Tibial nerve (tissue), 4 donors: ENCODE measurements at regions not wholly inside any gene's neighbourhood (a gene's known extent, or its start where the extent isn't known, plus 50 kb on each side); places are given as distances from the start of the nearest gene placed in this dataset.

Experiments
- DNase-seq, 2 donors: peaks; one replicate each; pipeline ENCODE4 v3.0.0-alpha.2; 2019; ENCODE audit warnings: low spot score in 2 of 2
- H3K27ac ChIP-seq, 4 donors: fragments of 200-600 bp; sonication (generic) in 3 of 4; one replicate each; pipeline ENCODE4 v1.5.1; 2017 to 2019; ENCODE audit warnings: mild to moderate bottlenecking in 1 of 4
- H3K27me3 ChIP-seq, 2 donors: fragments of 200-600 bp; sonication (generic) in 1 of 2; one replicate each; pipeline versions ENCODE4 v1.5.1 to v1.6.0; 2017 to 2019
- H3K36me3 ChIP-seq, 3 donors: fragments of 200-600 bp; sonication (generic); one replicate each; pipeline ENCODE4 v1.5.1; 2018 to 2019
- H3K4me1 ChIP-seq, 4 donors: fragments of 200-600 bp; sonication (generic) in 3 of 4; one replicate each; pipeline ENCODE4 v1.5.1; 2017 to 2019
- H3K4me3 ChIP-seq, 4 donors: fragments of 200-600 bp; sonication (generic) in 3 of 4; one replicate each; pipeline ENCODE4 v1.5.1; 2017 to 2019; ENCODE audit warnings: mild to moderate bottlenecking in 1 of 4, moderate library complexity in 1 of 4
- H3K9me3 ChIP-seq, 4 donors: fragments of 200-600 bp; sonication (generic) in 3 of 4; one replicate each; pipeline ENCODE4 v1.5.1; 2017 to 2019
- EP300 ChIP-seq, 2 donors: sonication (generic); formaldehyde crosslinking; IDR thresholded peaks; one replicate each; pipeline ENCODE4 v1.6.1; 2017; ENCODE audit warnings: antibody characterized with exemption in 2 of 2, mild to moderate bottlenecking in 1 of 2
- POLR2A ChIP-seq, 2 donors: fragments of 450-650 bp; IDR thresholded peaks; one replicate each; pipeline ENCODE4 v1.6.1; 2017; ENCODE audit warnings: antibody characterized with exemption in 2 of 2, mild to moderate bottlenecking in 2 of 2, moderate library complexity in 2 of 2
- WGBS, 2 donors: methylation state at CpG; one replicate each; pipeline ENCODE4 v1.1.5; 2018; 5-methylcytosine and 5-hydroxymethylcytosine counted together
- TF ChIP-seq, protein P1 (sequence below), 5 experiments: fragments of 200-600 bp in 3 of 5; fragments of 450-650 bp in 2 of 5; sonication (generic) in 3 of 5; IDR thresholded peaks; one replicate each; pipeline ENCODE4 v1.5.1; 2016 to 2019; ENCODE audit warnings: antibody characterized with exemption in 5 of 5, mild to moderate bottlenecking in 3 of 5, moderate library complexity in 2 of 5

DNA sequence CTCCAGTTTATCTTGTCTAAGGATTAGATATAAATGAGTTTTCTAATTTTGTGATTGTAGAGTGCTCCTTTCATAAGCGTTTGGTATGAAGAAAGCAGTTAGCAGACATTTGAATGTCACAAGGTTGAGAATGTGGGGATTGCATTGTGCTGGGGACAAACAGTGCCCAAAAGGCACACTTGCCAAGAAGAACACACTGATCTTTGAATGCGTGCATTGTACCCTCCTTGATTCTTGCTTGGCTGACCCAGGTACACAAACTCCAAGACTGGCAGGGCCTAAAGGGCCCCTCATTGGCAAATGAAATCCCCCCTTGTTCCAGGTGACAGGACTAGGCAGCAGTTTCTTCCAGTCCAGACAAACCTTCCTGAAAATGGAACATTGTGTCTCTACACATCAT is 96.9 kb upstream of the LIFR start:
- Histone ChIP-seq H3K4me1 (peaks cover 0 to 13% (median 0%) of the 10 kb centered on the region in 4 donors), H3K27ac (no peak overlapping the region), H3K4me3 (no peak overlapping the region), H3K36me3 (no peaks in the 10 kb centered on the region), H3K9me3 (no peaks in the 10 kb centered on the region), H3K27me3 (no peaks in the 10 kb centered on the region)
- 63 to 65% methylated on average over 2 of the region's 2 CpGs for WGBS, 2 donors
- no peak for DNase-seq
- TF ChIP-seq, protein P1, sequence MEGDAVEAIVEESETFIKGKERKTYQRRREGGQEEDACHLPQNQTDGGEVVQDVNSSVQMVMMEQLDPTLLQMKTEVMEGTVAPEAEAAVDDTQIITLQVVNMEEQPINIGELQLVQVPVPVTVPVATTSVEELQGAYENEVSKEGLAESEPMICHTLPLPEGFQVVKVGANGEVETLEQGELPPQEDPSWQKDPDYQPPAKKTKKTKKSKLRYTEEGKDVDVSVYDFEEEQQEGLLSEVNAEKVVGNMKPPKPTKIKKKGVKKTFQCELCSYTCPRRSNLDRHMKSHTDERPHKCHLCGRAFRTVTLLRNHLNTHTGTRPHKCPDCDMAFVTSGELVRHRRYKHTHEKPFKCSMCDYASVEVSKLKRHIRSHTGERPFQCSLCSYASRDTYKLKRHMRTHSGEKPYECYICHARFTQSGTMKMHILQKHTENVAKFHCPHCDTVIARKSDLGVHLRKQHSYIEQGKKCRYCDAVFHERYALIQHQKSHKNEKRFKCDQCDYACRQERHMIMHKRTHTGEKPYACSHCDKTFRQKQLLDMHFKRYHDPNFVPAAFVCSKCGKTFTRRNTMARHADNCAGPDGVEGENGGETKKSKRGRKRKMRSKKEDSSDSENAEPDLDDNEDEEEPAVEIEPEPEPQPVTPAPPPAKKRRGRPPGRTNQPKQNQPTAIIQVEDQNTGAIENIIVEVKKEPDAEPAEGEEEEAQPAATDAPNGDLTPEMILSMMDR (IDR thresholded peaks at IDR 0.05): no peak
- no peak for TF ChIP-seq POLR2A (IDR thresholded peaks at IDR 0.05)
- TF ChIP-seq EP300 (IDR thresholded peaks at IDR 0.05): no peak

DNA sequence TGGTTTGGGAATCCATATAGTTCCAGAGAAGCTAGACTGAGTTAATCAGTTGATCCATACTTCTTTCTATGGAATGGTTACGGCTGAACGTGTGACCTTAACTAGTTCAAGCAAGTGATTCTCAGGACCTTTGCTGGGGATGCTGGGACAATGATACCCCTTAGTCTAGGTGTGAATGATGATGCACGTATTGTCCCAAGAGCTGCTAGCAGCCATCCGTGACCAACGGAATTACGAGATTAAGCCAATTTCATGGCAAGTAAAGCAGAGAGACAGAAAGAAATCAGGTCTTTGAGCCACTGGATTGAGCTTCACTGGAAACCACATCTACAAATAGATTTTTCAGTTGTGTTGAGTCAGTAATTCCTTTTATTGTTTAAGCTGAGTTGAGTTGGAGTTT is 99.2 kb upstream of the LIFR start:
- no peak for DNase-seq
- TF ChIP-seq POLR2A (IDR thresholded peaks at IDR 0.05): no peak
- TF ChIP-seq, protein P1 (IDR thresholded peaks at IDR 0.05): no peak
- no peak for TF ChIP-seq EP300 (IDR thresholded peaks at IDR 0.05)
- Histone ChIP-seq H3K9me3 (no peaks in the 10 kb centered on the region), H3K4me3 (no peak overlapping the region), H3K4me1 (peaks cover 0 to 8% (median 0%) of the 10 kb centered on the region in 4 donors), H3K27ac (no peak overlapping the region), H3K27me3 (no peaks in the 10 kb centered on the region), H3K36me3 (no peaks in the 10 kb centered on the region)
- 94 to 97% methylated on average over 6 of the region's 6 CpGs for WGBS, 2 donors

DNA sequence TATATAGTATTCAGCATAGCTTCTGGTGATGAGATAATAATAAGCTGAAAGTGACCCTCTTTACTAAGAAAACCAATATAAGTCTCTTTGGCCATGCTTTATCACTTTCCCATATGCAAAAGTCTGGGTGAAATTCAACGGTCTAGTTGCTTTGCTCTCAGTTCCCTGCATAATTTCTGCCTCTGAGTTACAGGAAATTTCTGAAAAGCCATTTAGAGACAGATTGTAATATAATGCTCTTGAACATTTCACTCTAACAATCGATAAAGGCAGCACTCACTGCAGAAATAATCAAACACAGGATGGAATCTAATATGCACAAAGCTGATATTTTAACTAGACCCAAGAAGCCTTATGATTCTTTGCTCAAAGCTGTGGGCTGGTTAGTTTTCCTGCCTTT is 100.1 kb upstream of the LIFR start:
- H3K4me1 ChIP-seq: peaks cover 0 to under 1% (median 0%) of the 10 kb centered on the region in 4 donors
- DNase-seq: no peak
- H3K9me3 ChIP-seq: no peaks in the 10 kb centered on the region
- no peak overlapping the region for H3K27ac ChIP-seq
- TF ChIP-seq EP300 (IDR thresholded peaks at IDR 0.05) (no peak), POLR2A (IDR thresholded peaks at IDR 0.05) (no peak)
- H3K27me3 ChIP-seq: no peaks in the 10 kb centered on the region
- WGBS, 2 donors: 21 to 29% methylated on average over 2 of the region's 2 CpGs
- H3K36me3 ChIP-seq: no peaks in the 10 kb centered on the region
- H3K4me3 ChIP-seq: no peak overlapping the region

DNA sequence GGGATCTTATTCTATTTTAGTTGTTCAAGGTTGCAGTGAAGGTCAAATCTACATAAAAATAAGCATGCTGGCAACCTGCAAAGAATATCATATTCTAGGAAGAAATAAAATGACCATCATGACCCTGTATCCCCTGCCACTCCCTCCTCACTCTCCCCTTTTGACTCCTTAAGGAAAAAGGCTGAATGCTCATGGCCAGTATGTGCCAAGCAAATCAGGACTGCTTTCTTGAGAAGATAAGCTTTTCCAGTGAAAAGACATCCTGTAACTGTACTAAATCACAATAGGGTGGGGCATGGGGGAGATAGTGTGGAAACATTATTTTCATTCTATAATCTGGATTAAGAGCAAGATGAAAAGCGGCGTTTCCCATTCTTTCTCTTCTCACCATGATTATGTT is 100.6 kb upstream of the LIFR start:
- DNase-seq: no peak
- no peaks in the 10 kb centered on the region for H3K27me3 ChIP-seq
- no peaks in the 10 kb centered on the region for H3K36me3 ChIP-seq
- 84 to 89% methylated on average over 2 of the region's 2 CpGs for WGBS, 2 donors
- no peak for TF ChIP-seq POLR2A (IDR thresholded peaks at IDR 0.05)
- TF ChIP-seq, protein P1 (IDR thresholded peaks at IDR 0.05): no peak
- no peak overlapping the region for H3K27ac ChIP-seq
- H3K4me3 ChIP-seq: no peak overlapping the region
- H3K9me3 ChIP-seq: no peaks in the 10 kb centered on the region
- peaks cover 0 to under 1% (median 0%) of the 10 kb centered on the region in 4 donors for H3K4me1 ChIP-seq

DNA sequence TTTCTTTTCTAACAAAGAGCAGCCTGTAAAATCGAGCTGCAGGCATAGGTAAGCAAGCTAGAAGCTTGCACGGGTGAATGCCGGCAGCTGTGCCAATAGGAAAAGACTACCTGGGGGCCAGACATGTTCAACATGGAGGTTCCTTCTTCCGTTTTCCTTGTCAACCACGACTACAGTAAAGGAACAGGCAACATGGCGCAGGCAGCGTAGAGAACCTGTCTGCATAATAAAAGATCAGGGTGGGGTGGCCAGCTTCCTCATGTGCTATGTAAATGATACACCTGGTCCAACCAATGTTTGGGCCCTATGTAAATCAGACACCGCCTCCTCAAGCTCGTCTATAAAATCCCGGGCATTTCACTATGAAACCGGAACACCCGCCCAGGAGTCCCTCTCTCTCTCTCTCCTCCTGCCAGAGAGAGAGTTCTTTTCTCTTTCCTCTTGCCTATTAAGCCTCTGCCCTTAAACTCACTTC is 103.8 kb upstream of the LIFR start:
- no peak overlapping the region for H3K4me3 ChIP-seq

DNA sequence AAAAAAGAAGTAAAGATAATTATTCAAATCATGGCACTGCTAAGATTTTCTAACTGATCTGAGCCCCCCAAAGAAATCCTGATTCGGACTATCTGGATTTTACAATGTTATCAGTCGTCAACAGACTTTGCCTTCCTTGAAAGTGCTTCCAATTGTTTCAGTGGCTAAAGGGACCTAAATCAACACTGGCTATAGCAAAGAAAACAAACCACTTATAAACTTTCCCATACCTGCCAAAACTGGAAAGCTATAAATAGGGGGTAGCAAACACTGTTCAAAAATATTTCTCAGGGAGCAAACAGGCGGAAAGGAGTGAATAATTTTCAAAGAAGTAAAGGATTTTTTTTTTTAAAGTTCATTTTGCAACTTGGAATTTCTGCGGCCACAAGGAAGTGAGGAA is 105.6 kb upstream of the LIFR start:
- TF ChIP-seq EP300 (IDR thresholded peaks at IDR 0.05): no peak
- TF ChIP-seq, protein P1 (IDR thresholded peaks at IDR 0.05): no peak
- TF ChIP-seq POLR2A (IDR thresholded peaks at IDR 0.05): no peak
- Histone ChIP-seq H3K4me1 (peaks cover 0 to 31% (median 7%) of the 10 kb centered on the region in 4 donors), H3K27me3 (no peaks in the 10 kb centered on the region), H3K27ac (peak overlapping the region in 1 of 4 donors; percentile 2), H3K4me3 (no peak overlapping the region), H3K36me3 (no peaks in the 10 kb centered on the region), H3K9me3 (no peaks in the 10 kb centered on the region)
- 65 to 69% methylated on average over 4 of the region's 4 CpGs for WGBS, 2 donors
- no peak for DNase-seq

More for the DNA sequence above, 103.8 kb upstream of the LIFR start:
- Histone ChIP-seq H3K27me3 (no peaks in the 10 kb centered on the region), H3K27ac (no peak overlapping the region), H3K9me3 (no peaks in the 10 kb centered on the region), H3K36me3 (no peaks in the 10 kb centered on the region), H3K4me1 (peaks cover 0 to 15% (median 0%) of the 10 kb centered on the region in 4 donors)
- WGBS, 2 donors: 76 to 81% methylated on average over 12 of the region's 12 CpGs
- DNase-seq: no peak
- no peak for TF ChIP-seq POLR2A (IDR thresholded peaks at IDR 0.05)
- TF ChIP-seq EP300 (IDR thresholded peaks at IDR 0.05): no peak
